ENCODE measurements at regions not wholly inside any gene's neighbourhood (a gene's known extent, or its start where the extent isn't known, plus 50 kb on each side); places are given as distances from the start of the nearest gene placed in this dataset.

DNA sequence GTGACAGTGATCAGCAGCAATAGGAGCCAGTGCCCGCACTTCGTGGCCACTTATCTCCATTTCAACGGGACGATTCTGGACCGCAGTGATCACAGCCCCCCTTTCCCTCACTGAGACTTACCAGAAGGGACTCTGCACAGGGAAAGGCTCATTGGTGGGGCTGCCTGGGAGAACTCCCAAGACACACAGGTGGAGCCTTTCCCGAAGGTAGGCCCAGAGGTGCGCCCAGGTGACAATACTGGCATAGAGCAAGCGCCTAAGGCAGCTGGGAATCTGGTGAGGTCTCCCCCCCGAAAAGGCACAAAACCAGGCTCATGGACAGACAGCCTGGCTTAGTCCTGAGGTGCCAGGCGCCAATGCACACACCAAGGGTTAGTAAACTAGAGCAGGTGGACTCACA lies 318.9 kb downstream of the AJAP1 start:
- no peak for TF ChIP-seq EZH2 (IDR thresholded peaks at IDR 0.05; ENCODE audit: low read length, unreplicated experiment)
- TF ChIP-seq, protein P1, sequence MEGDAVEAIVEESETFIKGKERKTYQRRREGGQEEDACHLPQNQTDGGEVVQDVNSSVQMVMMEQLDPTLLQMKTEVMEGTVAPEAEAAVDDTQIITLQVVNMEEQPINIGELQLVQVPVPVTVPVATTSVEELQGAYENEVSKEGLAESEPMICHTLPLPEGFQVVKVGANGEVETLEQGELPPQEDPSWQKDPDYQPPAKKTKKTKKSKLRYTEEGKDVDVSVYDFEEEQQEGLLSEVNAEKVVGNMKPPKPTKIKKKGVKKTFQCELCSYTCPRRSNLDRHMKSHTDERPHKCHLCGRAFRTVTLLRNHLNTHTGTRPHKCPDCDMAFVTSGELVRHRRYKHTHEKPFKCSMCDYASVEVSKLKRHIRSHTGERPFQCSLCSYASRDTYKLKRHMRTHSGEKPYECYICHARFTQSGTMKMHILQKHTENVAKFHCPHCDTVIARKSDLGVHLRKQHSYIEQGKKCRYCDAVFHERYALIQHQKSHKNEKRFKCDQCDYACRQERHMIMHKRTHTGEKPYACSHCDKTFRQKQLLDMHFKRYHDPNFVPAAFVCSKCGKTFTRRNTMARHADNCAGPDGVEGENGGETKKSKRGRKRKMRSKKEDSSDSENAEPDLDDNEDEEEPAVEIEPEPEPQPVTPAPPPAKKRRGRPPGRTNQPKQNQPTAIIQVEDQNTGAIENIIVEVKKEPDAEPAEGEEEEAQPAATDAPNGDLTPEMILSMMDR (conservative IDR thresholded peaks at IDR 0.05; ENCODE audit: low read depth, low read length), result no peak
